Adrenal gland (tissue), 5 donors: ENCODE measurements at regions not wholly inside any gene's neighbourhood (a gene's known extent, or its start where the extent isn't known, plus 50 kb on each side); places are given as distances from the start of the nearest gene placed in this dataset.

Experiments
- POLR2A ChIP-seq, 2 donors: fragments of 450-650 bp; IDR thresholded peaks; one replicate each; pipeline ENCODE4 v1.6.1; 2017; ENCODE audit warnings: antibody characterized with exemption in 2 of 2, mild to moderate bottlenecking in 2 of 2, moderate library complexity in 1 of 2
- TF ChIP-seq, protein P1 (sequence below), 6 experiments: fragments of 450-650 bp in 4 of 6; fragments of 200-600 bp in 2 of 6; sonication (generic) in 1 of 6; IDR thresholded peaks; 1 replicate in 5 of 6; 2 replicates in 1 of 6; pipeline versions ENCODE4 v1.5.1 to v1.8.0; 2016 to 2021; ENCODE audit warnings: antibody characterized with exemption in 6 of 6, mild to moderate bottlenecking in 2 of 6, moderate library complexity in 1 of 6
- donor health status: DM: no; HTN: no; CAD: no.

GRCh38 chr14:99055816-99056215 lies 216.2 kb downstream of the BCL11B start:
- TF ChIP-seq, protein P1, sequence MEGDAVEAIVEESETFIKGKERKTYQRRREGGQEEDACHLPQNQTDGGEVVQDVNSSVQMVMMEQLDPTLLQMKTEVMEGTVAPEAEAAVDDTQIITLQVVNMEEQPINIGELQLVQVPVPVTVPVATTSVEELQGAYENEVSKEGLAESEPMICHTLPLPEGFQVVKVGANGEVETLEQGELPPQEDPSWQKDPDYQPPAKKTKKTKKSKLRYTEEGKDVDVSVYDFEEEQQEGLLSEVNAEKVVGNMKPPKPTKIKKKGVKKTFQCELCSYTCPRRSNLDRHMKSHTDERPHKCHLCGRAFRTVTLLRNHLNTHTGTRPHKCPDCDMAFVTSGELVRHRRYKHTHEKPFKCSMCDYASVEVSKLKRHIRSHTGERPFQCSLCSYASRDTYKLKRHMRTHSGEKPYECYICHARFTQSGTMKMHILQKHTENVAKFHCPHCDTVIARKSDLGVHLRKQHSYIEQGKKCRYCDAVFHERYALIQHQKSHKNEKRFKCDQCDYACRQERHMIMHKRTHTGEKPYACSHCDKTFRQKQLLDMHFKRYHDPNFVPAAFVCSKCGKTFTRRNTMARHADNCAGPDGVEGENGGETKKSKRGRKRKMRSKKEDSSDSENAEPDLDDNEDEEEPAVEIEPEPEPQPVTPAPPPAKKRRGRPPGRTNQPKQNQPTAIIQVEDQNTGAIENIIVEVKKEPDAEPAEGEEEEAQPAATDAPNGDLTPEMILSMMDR (IDR thresholded peaks at IDR 0.05) = no peak
- no peak for TF ChIP-seq POLR2A (IDR thresholded peaks at IDR 0.05)
